HUES64 (cell line): ENCODE measurements at regions not wholly inside any gene's neighbourhood (a gene's known extent, or its start where the extent isn't known, plus 50 kb on each side); places are given as distances from the start of the nearest gene placed in this dataset.

Experiments used
- H3K27ac ChIP-seq: 2 replicates; pipeline ENCODE4 v1.7.0; 2013; ENCODE audit warnings: low read depth, low read length, inconsistent platforms
- H3K27me3 ChIP-seq: 2 replicates; pipeline ENCODE4 v1.6.1; 2013; ENCODE audit warnings: mild to moderate bottlenecking, low read length; ENCODE audit not compliant: insufficient read depth
- H3K36me3 ChIP-seq: 2 replicates; pipeline ENCODE4 v1.6.1; 2013; ENCODE audit warnings: mild to moderate bottlenecking, low read length; ENCODE audit not compliant: insufficient read depth
- H3K4me1 ChIP-seq: 2 replicates; pipeline ENCODE4 v1.6.1; 2013; ENCODE audit warnings: mild to moderate bottlenecking, low read length, moderate library complexity; ENCODE audit not compliant: insufficient read depth
- H3K4me3 ChIP-seq: 2 replicates; pipeline ENCODE4 v1.5.1; 2013; ENCODE audit warnings: mild to moderate bottlenecking, low read length, moderate library complexity
- H3K9ac ChIP-seq: 2 replicates; pipeline ENCODE4 v1.6.1; 2013; ENCODE audit warnings: mild to moderate bottlenecking, low read depth, low read length
- H3K9me3 ChIP-seq: 2 replicates; pipeline ENCODE4 v1.6.1; 2013; ENCODE audit warnings: low read depth, low read length; ENCODE audit not compliant: insufficient read depth
- WGBS: fragments of 150-250, 120-280 bp; methylation state at CpG from one replicate; pipeline ENCODE4 v1.1.7; 2013; ENCODE audit warnings: missing lambda C conversion rate; 5-methylcytosine and 5-hydroxymethylcytosine counted together

DNA sequence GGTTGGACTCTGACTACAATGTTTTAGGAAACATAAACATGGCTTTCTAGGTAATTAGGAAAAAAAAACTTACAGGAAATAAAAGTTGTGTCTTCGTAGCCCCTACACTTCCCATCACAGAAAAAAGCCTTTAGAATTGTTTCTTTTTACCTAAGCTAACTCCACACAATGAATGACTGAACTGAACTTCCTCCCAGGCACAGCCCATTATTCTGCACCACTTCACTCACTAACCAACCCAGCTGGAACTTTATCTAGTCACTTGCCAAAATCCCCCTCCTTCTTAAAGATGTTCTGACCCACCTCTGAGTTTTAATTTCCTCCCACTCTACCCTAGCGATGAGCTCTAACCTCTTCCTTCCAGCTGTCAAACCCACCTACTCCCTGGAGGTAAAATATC is 91.7 kb upstream of the MEOX2 start:
- Histone ChIP-seq H3K4me1 (peaks cover 25% of the 10 kb centered on the region), H3K36me3 (no peaks in the 10 kb centered on the region), H3K27me3 (no peaks in the 10 kb centered on the region), H3K9ac (no peak overlapping the region), H3K9me3 (0 out of 2 replicates have a peak, but pooled peaks cover 2% of the 10 kb centered on the region), H3K27ac (no peak overlapping the region), H3K4me3 (no peak overlapping the region)
- WGBS = 62% methylated on average over 2 of the region's 2 CpGs

GRCh38 chr7:15765753-15766152 is 79.3 kb upstream of the MEOX2 start:
- Histone ChIP-seq H3K36me3 (no peaks in the 10 kb centered on the region), H3K4me3 (no peak overlapping the region), H3K9me3 (no peaks in the 10 kb centered on the region), H3K4me1 (no peaks in the 10 kb centered on the region), H3K27me3 (no peaks in the 10 kb centered on the region), H3K9ac (no peak overlapping the region), H3K27ac (no peak overlapping the region)
- WGBS = 91% methylated on average over 5 of the region's 5 CpGs

- no peak overlapping the region for H3K4me3 ChIP-seq
- no peaks in the 10 kb centered on the region for H3K4me1 ChIP-seq
- no peaks in the 10 kb centered on the region for H3K9me3 ChIP-seq
- no peak overlapping the region for H3K27ac ChIP-seq
- H3K9ac ChIP-seq = no peak overlapping the region
- H3K27me3 ChIP-seq = no peaks in the 10 kb centered on the region
- no peaks in the 10 kb centered on the region for H3K36me3 ChIP-seq
- 83% methylated on average over 3 of the region's 3 CpGs for WGBS
Observed at GRCh38 chr7:15764851-15765382, 78.4 kb upstream of the MEOX2 start.

DNA sequence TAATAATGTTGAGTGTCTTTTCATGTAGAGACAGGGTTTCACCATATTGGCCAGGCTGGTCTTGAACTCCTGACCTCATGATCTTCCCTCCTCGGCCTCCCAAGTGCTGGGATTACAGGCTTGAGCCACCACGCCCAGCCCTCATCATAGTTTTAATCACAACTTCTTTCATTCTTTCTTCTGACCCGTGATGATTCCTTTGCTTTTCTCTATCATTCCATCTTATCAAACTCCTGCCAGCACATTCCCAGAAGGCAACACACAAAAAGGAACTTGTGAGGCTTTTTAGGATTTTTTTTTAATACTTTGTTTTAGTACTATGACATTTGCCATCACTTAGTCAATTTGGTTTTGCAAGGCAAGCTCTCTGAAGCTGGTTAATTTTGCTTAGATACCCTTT is 77.5 kb upstream of the MEOX2 start:
- Histone ChIP-seq H3K36me3 (no peaks in the 10 kb centered on the region), H3K27ac (no peak overlapping the region), H3K27me3 (no peaks in the 10 kb centered on the region), H3K9me3 (no peaks in the 10 kb centered on the region), H3K9ac (no peak overlapping the region), H3K4me1 (no peaks in the 10 kb centered on the region), H3K4me3 (no peak overlapping the region)
- WGBS = 93% methylated on average over 3 of the region's 3 CpGs

- no peak overlapping the region for H3K4me3 ChIP-seq
- 100% methylated on average over 1 of the region's 3 CpGs for WGBS
- no peaks in the 10 kb centered on the region for H3K36me3 ChIP-seq
- H3K9ac ChIP-seq = no peak overlapping the region
- no peaks in the 10 kb centered on the region for H3K4me1 ChIP-seq
- no peak overlapping the region for H3K27ac ChIP-seq
- no peaks in the 10 kb centered on the region for H3K27me3 ChIP-seq
- H3K9me3 ChIP-seq = no peaks in the 10 kb centered on the region
Observed at GRCh38 chr7:15757041-15758000, 70.8 kb upstream of the MEOX2 start.

DNA sequence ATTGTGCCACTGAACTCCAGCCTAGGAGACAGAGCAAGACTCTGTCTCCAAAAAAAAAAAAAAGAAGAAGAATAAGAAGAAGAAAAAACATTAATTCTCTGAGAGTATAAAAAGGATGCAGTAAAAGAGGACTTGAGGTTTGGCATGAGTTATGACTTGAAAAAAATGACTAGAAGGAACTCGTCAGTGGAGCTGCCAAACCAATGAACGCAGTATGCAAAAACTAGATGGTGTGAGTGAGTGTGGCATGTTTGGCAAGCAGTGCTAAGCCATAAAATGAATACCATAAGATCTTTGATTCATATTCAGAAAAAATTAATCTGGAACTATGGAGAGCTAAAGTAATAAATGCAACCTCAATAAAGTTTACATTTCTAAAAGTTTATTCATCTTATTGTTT is 68.6 kb upstream of the MEOX2 start:
- no peak overlapping the region for H3K9ac ChIP-seq
- no peaks in the 10 kb centered on the region for H3K27me3 ChIP-seq
- H3K4me1 ChIP-seq = no peaks in the 10 kb centered on the region
- no peaks in the 10 kb centered on the region for H3K9me3 ChIP-seq
- H3K36me3 ChIP-seq = no peaks in the 10 kb centered on the region
- no peak overlapping the region for H3K27ac ChIP-seq
- 94% methylated on average over 2 of the region's 2 CpGs for WGBS
- H3K4me3 ChIP-seq = no peak overlapping the region

GRCh38 chr7:15753887-15754579 is 67.5 kb upstream of the MEOX2 start:
- 83% methylated on average over 1 of the region's 1 CpG for WGBS
- no peak overlapping the region for H3K4me3 ChIP-seq
- no peaks in the 10 kb centered on the region for H3K27me3 ChIP-seq
- no peaks in the 10 kb centered on the region for H3K9me3 ChIP-seq
- H3K27ac ChIP-seq = no peak overlapping the region
- H3K36me3 ChIP-seq = no peaks in the 10 kb centered on the region
- no peaks in the 10 kb centered on the region for H3K4me1 ChIP-seq
- H3K9ac ChIP-seq = no peak overlapping the region

- no peaks in the 10 kb centered on the region for H3K27me3 ChIP-seq
- 100% methylated on average over 1 of the region's 1 CpG for WGBS
- H3K4me1 ChIP-seq = no peaks in the 10 kb centered on the region
- no peak overlapping the region for H3K27ac ChIP-seq
- H3K36me3 ChIP-seq = no peaks in the 10 kb centered on the region
- H3K9me3 ChIP-seq = no peaks in the 10 kb centered on the region
- H3K9ac ChIP-seq = no peak overlapping the region
- H3K4me3 ChIP-seq = no peak overlapping the region
Observed at GRCh38 chr7:15752377-15752776, 65.9 kb upstream of the MEOX2 start.

DNA sequence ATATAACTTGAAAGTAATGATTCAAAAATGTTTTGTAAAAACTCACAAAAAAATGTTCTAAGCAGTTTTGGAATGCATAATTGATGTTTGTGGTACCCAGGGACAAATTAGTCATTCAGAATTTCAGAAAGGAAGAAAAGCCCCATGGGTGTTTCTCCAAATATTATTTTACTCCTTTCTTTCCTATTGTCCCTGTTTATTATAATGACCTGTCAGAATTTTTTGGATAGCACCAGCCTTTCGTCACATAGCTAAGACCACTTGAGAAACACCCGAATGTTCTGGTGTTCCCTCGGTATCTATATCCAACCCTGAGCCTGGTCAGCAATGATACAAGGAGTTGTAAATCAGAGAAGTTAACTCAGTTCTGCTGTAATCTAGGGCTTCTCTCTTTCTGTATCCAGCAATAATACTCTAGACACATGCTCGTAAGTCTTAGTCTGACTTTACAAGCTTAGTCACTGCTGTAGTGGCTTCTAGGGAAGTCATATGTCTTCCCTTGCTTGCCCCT is 64.8 kb upstream of the MEOX2 start:
- H3K9ac ChIP-seq = no peak overlapping the region
- WGBS = 96% methylated on average over 4 of the region's 4 CpGs
- no peaks in the 10 kb centered on the region for H3K9me3 ChIP-seq
- H3K27ac ChIP-seq = no peak overlapping the region
- no peaks in the 10 kb centered on the region for H3K27me3 ChIP-seq
- H3K4me1 ChIP-seq = no peaks in the 10 kb centered on the region
- no peak overlapping the region for H3K4me3 ChIP-seq
- no peaks in the 10 kb centered on the region for H3K36me3 ChIP-seq

- Histone ChIP-seq H3K27ac (no peak overlapping the region), H3K9me3 (no peaks in the 10 kb centered on the region), H3K4me3 (no peak overlapping the region), H3K9ac (no peak overlapping the region), H3K36me3 (no peaks in the 10 kb centered on the region), H3K27me3 (no peaks in the 10 kb centered on the region), H3K4me1 (no peaks in the 10 kb centered on the region)
- 89% methylated on average over 3 of the region's 3 CpGs for WGBS
Observed at GRCh38 chr7:15750727-15751126, 64.2 kb upstream of the MEOX2 start.

DNA sequence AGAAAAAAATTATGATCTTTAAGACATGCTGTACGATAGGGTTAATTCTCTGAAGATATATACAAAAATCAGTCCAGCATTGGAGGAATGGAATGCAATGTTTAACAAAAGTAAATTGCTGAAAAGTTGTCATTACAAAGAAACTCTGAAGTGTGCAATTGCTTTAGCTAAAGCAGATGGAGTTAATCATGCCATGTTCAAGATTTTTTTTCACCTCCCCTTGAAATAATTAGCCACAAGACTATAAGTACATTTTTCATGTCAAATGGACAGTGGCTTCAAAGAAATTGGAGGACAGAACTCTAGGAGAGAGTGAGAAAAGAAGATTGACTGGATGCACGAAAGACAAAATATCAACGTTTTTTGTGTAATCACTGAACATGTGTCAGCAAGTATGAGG is 63.1 kb upstream of the MEOX2 start:
- WGBS = 97% methylated on average over 3 of the region's 3 CpGs

More for the DNA sequence above, 63.1 kb upstream of the MEOX2 start:
- H3K4me3 ChIP-seq = no peak overlapping the region
- H3K36me3 ChIP-seq = no peaks in the 10 kb centered on the region
- H3K9ac ChIP-seq = no peak overlapping the region
- H3K4me1 ChIP-seq = no peaks in the 10 kb centered on the region
- H3K27ac ChIP-seq = no peak overlapping the region
- H3K9me3 ChIP-seq = no peaks in the 10 kb centered on the region
- no peaks in the 10 kb centered on the region for H3K27me3 ChIP-seq
